Mesenchymal stem cell (in vitro differentiated cells and primary cell): ENCODE measurements at regions not wholly inside any gene's neighbourhood (a gene's known extent, or its start where the extent isn't known, plus 50 kb on each side); places are given as distances from the start of the nearest gene placed in this dataset.

Source experiments
- DNase-seq: peaks from one replicate; pipeline ENCODE4 v3.0.0-alpha.2; 2013
- H2AFZ ChIP-seq: one replicate; pipeline ENCODE4 v1.6.1; 2013; ENCODE audit warnings: low read depth, mild to moderate bottlenecking, control low read depth, inconsistent platforms, low read length, moderate library complexity
- H2AK5ac ChIP-seq: 2 replicates; pipeline ENCODE4 v1.6.1; 2013; ENCODE audit warnings: low read length, moderate library complexity, mild to moderate bottlenecking, inconsistent platforms; ENCODE audit not compliant: severe bottlenecking
- H2BK120ac ChIP-seq: one replicate; pipeline ENCODE4 v1.6.1; 2013; ENCODE audit warnings: low read depth, mild to moderate bottlenecking, inconsistent platforms, low read length, moderate library complexity
- H2BK12ac ChIP-seq, 2 experiments: one replicate each; pipeline ENCODE4 v1.6.1; 2013; ENCODE audit warnings: inconsistent platforms in 2 of 2, low read length in 2 of 2, mild to moderate bottlenecking in 2 of 2, moderate library complexity in 2 of 2, control low read depth in 1 of 2
- H2BK15ac ChIP-seq: one replicate; pipeline ENCODE4 v1.6.1; 2013; ENCODE audit warnings: mild to moderate bottlenecking, low read depth, inconsistent platforms; ENCODE audit not compliant: poor library complexity, severe bottlenecking
- H2BK5ac ChIP-seq: 2 replicates; pipeline ENCODE4 v1.6.1; 2013; ENCODE audit warnings: low read depth, mild to moderate bottlenecking, low read length, control low read depth, inconsistent platforms; ENCODE audit not compliant: poor library complexity, severe bottlenecking
- H3K14ac ChIP-seq, 2 experiments: one replicate each; pipeline ENCODE4 v1.6.1; 2013; ENCODE audit warnings: inconsistent platforms in 2 of 2, low read length in 2 of 2, control low read depth in 1 of 2, mild to moderate bottlenecking in 1 of 2, moderate library complexity in 1 of 2
- H3K18ac ChIP-seq, 2 experiments: one replicate each; pipeline ENCODE4 v1.6.1; 2013; ENCODE audit warnings: inconsistent platforms in 2 of 2, low read length in 2 of 2, control low read depth in 1 of 2, low read depth in 1 of 2, mild to moderate bottlenecking in 1 of 2
- H3K23ac ChIP-seq, 2 experiments: one replicate each; pipeline ENCODE4 v1.6.1; 2013; ENCODE audit warnings: inconsistent platforms in 2 of 2, low read length in 2 of 2, mild to moderate bottlenecking in 2 of 2, moderate library complexity in 2 of 2, control low read depth in 1 of 2
- H3K27ac ChIP-seq: 2 replicates; pipeline ENCODE4 v1.5.1; 2013; ENCODE audit warnings: mild to moderate bottlenecking, moderate library complexity, low read length, control low read depth, inconsistent platforms; ENCODE audit not compliant: poor library complexity, severe bottlenecking
- H3K27me3 ChIP-seq, 2 experiments: 2 replicates each; pipeline versions ENCODE4 v1.6.1 to v1.7.0; 2013; ENCODE audit warnings: low read length in 2 of 2, mild to moderate bottlenecking in 2 of 2, moderate library complexity in 2 of 2, control low read depth in 1 of 2, inconsistent platforms in 1 of 2; ENCODE audit not compliant: control insufficient read depth in 1 of 2, insufficient read depth in 1 of 2
- H3K36me3 ChIP-seq, 2 experiments: 2 replicates each; pipeline versions ENCODE4 v1.6.1 to v1.7.0; 2013; ENCODE audit warnings: low read length in 2 of 2, control low read depth in 1 of 2, inconsistent platforms in 1 of 2, low read depth in 1 of 2, mild to moderate bottlenecking in 1 of 2; ENCODE audit not compliant: insufficient read depth in 2 of 2, control insufficient read depth in 1 of 2
- H3K4ac ChIP-seq, 2 experiments: one replicate each; pipeline ENCODE4 v1.6.1; 2013; ENCODE audit warnings: inconsistent platforms in 2 of 2, low read length in 2 of 2, mild to moderate bottlenecking in 2 of 2, moderate library complexity in 2 of 2, control low read depth in 1 of 2, low read depth in 1 of 2
- H3K4me1 ChIP-seq: 2 replicates; pipeline ENCODE4 v1.6.1; 2013; ENCODE audit warnings: low read depth, low read length, control low read depth; ENCODE audit not compliant: control insufficient read depth, insufficient read depth
- H3K4me2 ChIP-seq: 2 replicates; pipeline ENCODE4 v1.6.1; 2013; ENCODE audit warnings: low read length, mild to moderate bottlenecking, inconsistent platforms; ENCODE audit not compliant: poor library complexity, severe bottlenecking
- H3K4me3 ChIP-seq, 2 experiments: 2 replicates each; pipeline versions ENCODE4 v1.5.1 to v1.7.0; 2013; ENCODE audit warnings: low read length in 2 of 2, mild to moderate bottlenecking in 2 of 2, control low read depth in 1 of 2, low read depth in 1 of 2; ENCODE audit not compliant: insufficient read depth in 1 of 2
- H3K79me1 ChIP-seq: replicated peaks from 2 replicates; pipeline ENCODE4 v1.6.1; 2013; ENCODE audit warnings: mild to moderate bottlenecking, control low read depth, low read length, inconsistent platforms; ENCODE audit not compliant: poor library complexity, severe bottlenecking
- H3K9ac ChIP-seq: 2 replicates; pipeline ENCODE4 v1.7.0; 2013; ENCODE audit warnings: mild to moderate bottlenecking, low read length, moderate library complexity
- H3K9me3 ChIP-seq: 2 replicates; pipeline ENCODE4 v1.7.0; 2013; ENCODE audit warnings: mild to moderate bottlenecking, low read length; ENCODE audit not compliant: control insufficient read depth
- H4K8ac ChIP-seq: one replicate; pipeline ENCODE4 v1.6.1; 2013; ENCODE audit warnings: inconsistent platforms, mild to moderate bottlenecking, low read length, moderate library complexity
- H4K91ac ChIP-seq: one replicate; pipeline ENCODE4 v1.6.1; 2013; ENCODE audit warnings: mild to moderate bottlenecking, low read length, inconsistent platforms
- WGBS: methylation state at CpG from one replicate; pipeline ENCODE4 v1.1.7; 2013; ENCODE audit warnings: mixed read lengths; 5-methylcytosine and 5-hydroxymethylcytosine counted together

DNA sequence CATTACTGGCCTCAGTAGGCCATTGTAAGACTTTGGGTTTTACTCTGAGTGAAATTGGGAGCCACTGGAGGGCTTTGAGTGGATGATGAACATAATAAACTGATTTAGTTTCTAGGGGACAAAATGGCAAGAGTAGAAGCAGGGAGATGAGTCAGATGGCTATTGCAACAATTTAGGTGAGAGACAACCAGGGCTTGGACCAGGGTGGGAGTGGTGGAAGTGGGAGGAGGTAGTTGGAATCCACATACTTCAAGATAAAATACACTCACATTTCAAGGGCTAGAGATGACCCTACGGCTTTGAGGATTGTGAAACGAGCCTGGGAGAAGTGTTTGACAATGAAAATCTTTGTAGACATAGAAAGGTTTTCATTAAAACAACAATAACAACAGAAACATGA is 136.3 kb downstream of the ACTBL2 start:
- H2AK5ac ChIP-seq, result no peak overlapping the region
- no peak for DNase-seq
- no peaks in the 10 kb centered on the region for H3K27me3 ChIP-seq
- H3K18ac ChIP-seq, result no peak overlapping the region
- no peaks in the 10 kb centered on the region for H3K9me3 ChIP-seq
- H2BK15ac ChIP-seq, result no peak overlapping the region
- no peak overlapping the region for H3K4me3 ChIP-seq
- H2BK120ac ChIP-seq, result no peak overlapping the region
- no peak overlapping the region for H2BK12ac ChIP-seq
- no peak overlapping the region for H3K27ac ChIP-seq
- no peak overlapping the region for H3K9ac ChIP-seq
- no peak overlapping the region for H3K14ac ChIP-seq
- H3K79me1 ChIP-seq, result no peaks in the 10 kb centered on the region
- H2BK5ac ChIP-seq, result no peak overlapping the region
- H4K91ac ChIP-seq, result no peak overlapping the region
- no peak overlapping the region for H3K4ac ChIP-seq
- no peak overlapping the region for H2AFZ ChIP-seq
- no peaks in the 10 kb centered on the region for H3K4me1 ChIP-seq
- no peak overlapping the region for H3K4me2 ChIP-seq
- H3K23ac ChIP-seq, result no peak overlapping the region
- H3K36me3 ChIP-seq, result no peaks in the 10 kb centered on the region
- no CpG with 5 or more reads among the region's 2 CpGs for WGBS
- no peak overlapping the region for H4K8ac ChIP-seq

DNA sequence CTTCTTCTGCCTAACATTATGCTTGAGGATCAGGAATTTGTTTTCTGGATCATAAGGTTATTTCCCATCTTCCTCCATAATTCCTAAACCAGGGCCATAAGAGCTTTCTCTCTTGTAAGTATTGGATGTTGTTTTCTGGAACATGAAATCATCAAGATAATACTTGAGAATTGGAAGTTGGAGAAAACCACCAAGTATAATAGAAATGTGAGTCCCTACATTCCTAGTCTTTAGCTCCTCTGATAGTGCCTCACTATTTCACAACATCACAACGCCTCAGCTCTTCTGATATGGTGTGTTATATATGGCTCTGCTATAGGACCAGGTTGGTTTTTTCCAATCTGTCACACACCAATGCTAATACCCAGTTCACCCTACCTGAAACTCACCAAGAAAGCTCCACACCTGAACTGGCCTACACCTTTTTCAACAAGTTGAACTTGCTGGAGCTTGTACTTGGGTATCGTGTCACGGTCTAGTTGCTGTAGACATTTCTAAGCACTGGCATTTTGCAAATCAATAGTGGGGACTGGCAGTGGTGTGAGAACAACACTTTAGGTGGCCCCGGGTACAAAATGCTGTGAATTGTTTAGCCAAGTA is 141.1 kb downstream of the ACTBL2 start:
- DNase-seq, result no peak
- H4K8ac ChIP-seq, result no peak overlapping the region
- no peak overlapping the region for H4K91ac ChIP-seq
- no peaks in the 10 kb centered on the region for H3K4me1 ChIP-seq
- no peak overlapping the region for H3K9ac ChIP-seq
- peak overlapping the region in 1 of 2 experiments; percentile 8 for H3K18ac ChIP-seq
- H3K4me2 ChIP-seq, result no peak overlapping the region
- no peaks in the 10 kb centered on the region for H3K27me3 ChIP-seq
- no peaks in the 10 kb centered on the region for H3K36me3 ChIP-seq
- peak overlapping the region in 1 of 2 experiments; percentile 7 for H3K14ac ChIP-seq
- H2BK12ac ChIP-seq, result no peak overlapping the region
- H2BK5ac ChIP-seq, result no peak overlapping the region
- no peak overlapping the region for H3K27ac ChIP-seq
- no peaks in the 10 kb centered on the region for H3K79me1 ChIP-seq
- no peak overlapping the region for H2AK5ac ChIP-seq
- no peak overlapping the region for H2BK15ac ChIP-seq
- H3K9me3 ChIP-seq, result no peaks in the 10 kb centered on the region
- no peak overlapping the region for H3K4ac ChIP-seq
- 100% methylated on average over 3 of the region's 4 CpGs for WGBS
- H3K4me3 ChIP-seq, result no peak overlapping the region
- H2AFZ ChIP-seq, result no peak overlapping the region
- H2BK120ac ChIP-seq, result no peak overlapping the region
- H3K23ac ChIP-seq, result no peak overlapping the region

DNA sequence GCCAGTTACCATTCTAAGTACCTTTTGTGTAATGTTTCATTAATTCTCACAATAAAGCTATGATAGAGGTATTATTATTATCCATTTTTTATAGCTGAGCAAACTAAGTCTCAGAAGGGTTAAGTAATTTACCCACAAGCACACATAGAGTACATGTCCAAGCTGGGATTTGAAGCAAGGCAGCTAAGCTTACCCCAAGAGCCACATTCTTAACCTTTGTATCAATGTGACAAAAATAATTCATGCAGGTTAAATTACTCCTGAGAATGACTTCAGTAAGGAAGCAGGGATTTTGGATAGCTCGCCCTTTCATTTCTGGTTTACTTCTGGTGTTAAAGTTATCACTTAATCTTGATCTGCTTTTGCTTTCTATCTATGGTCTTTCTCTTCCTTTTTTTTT is 141.9 kb downstream of the ACTBL2 start:
- H2BK120ac ChIP-seq, result no peak overlapping the region
- no peak overlapping the region for H3K27ac ChIP-seq
- no peak overlapping the region for H3K9ac ChIP-seq
- no peak overlapping the region for H2AFZ ChIP-seq
- no peaks in the 10 kb centered on the region for H3K36me3 ChIP-seq
- H3K18ac ChIP-seq, result no peak overlapping the region
- DNase-seq, result no peak
- H4K91ac ChIP-seq, result no peak overlapping the region
- no peak overlapping the region for H3K4ac ChIP-seq
- H3K23ac ChIP-seq, result no peak overlapping the region
- H2AK5ac ChIP-seq, result no peak overlapping the region
- H3K14ac ChIP-seq, result no peak overlapping the region
- no peaks in the 10 kb centered on the region for H3K4me1 ChIP-seq
- H3K4me2 ChIP-seq, result no peak overlapping the region
- no peak overlapping the region for H3K4me3 ChIP-seq
- WGBS, result no CpG with 5 or more reads among the region's 1 CpG
- H3K79me1 ChIP-seq, result no peaks in the 10 kb centered on the region
- no peak overlapping the region for H4K8ac ChIP-seq
- H3K27me3 ChIP-seq, result no peaks in the 10 kb centered on the region
- H2BK15ac ChIP-seq, result no peak overlapping the region
- H3K9me3 ChIP-seq, result no peaks in the 10 kb centered on the region
- H2BK5ac ChIP-seq, result no peak overlapping the region
- H2BK12ac ChIP-seq, result no peak overlapping the region

DNA sequence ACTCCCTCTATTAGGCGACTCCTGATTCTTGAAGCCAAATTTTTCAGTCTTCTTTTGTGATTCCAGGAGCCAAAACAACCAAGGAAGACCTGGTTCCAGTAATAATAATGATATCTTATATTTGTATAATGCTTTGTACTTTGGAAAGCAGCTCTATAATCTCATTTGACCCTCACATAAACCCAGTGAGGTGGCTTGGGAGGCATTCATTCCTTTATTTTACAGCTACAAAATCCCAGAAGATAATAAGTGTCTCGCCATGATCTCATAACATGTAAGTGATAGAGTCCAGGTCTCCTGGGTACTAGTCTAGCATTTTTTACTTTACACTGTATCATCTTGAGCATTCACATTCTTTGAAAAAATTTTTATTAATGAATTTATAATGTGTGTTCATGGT is 143.1 kb downstream of the ACTBL2 start:
- Histone ChIP-seq H3K4me1 (no peaks in the 10 kb centered on the region), H2BK5ac (no peak overlapping the region), H3K4me3 (no peak overlapping the region), H3K36me3 (no peaks in the 10 kb centered on the region), H3K23ac (no peak overlapping the region), H3K9me3 (no peaks in the 10 kb centered on the region), H4K91ac (no peak overlapping the region), H2BK120ac (no peak overlapping the region), H3K4me2 (no peak overlapping the region), H3K18ac (no peak overlapping the region), H3K79me1 (no peaks in the 10 kb centered on the region), H2BK12ac (no peak overlapping the region), H3K14ac (no peak overlapping the region), H3K27me3 (no peaks in the 10 kb centered on the region), H3K4ac (no peak overlapping the region), H2AK5ac (no peak overlapping the region), H3K27ac (no peak overlapping the region), H3K9ac (no peak overlapping the region), H2BK15ac (no peak overlapping the region), H4K8ac (no peak overlapping the region), H2AFZ (no peak overlapping the region)
- no peak for DNase-seq
- no CpG with 5 or more reads among the region's 2 CpGs for WGBS
